NT2/D1 (cell line): ENCODE measurements at regions not wholly inside any gene's neighbourhood (a gene's known extent, or its start where the extent isn't known, plus 50 kb on each side); places are given as distances from the start of the nearest gene placed in this dataset.

Experiments used
- DNase-seq: peaks from one replicate; pipeline ENCODE4 v3.0.0-alpha.2; 2011; ENCODE audit warnings: low read depth, low spot score
- H3K27me3 ChIP-seq: 2 replicates; pipeline ENCODE4 v1.6.0; 2011; ENCODE audit warnings: mild to moderate bottlenecking; ENCODE audit not compliant: insufficient read length, insufficient read depth
- H3K36me3 ChIP-seq: 2 replicates; pipeline ENCODE4 v1.6.1; 2011; ENCODE audit warnings: mild to moderate bottlenecking, low read length, mixed read lengths; ENCODE audit not compliant: insufficient read depth, insufficient read length
- H3K4me1 ChIP-seq: 2 replicates; pipeline ENCODE4 v1.5.1; 2011; ENCODE audit not compliant: insufficient read depth, insufficient read length
- H3K4me3 ChIP-seq: 2 replicates; pipeline ENCODE4 v1.5.1; 2011; ENCODE audit warnings: low read depth; ENCODE audit not compliant: insufficient read length
- H3K9ac ChIP-seq: 2 replicates; pipeline ENCODE4 v1.6.0; 2011; ENCODE audit warnings: low read depth; ENCODE audit not compliant: insufficient read length
- H3K9me3 ChIP-seq: 2 replicates; pipeline ENCODE4 v1.5.1; 2011; ENCODE audit warnings: mild to moderate bottlenecking, low read length; ENCODE audit not compliant: insufficient read depth
- SUZ12 ChIP-seq: IDR thresholded peaks from 2 replicates; pipeline ENCODE4 v1.6.1; 2011; ENCODE audit not compliant: insufficient read length, insufficient read depth; ENCODE audit errors: extremely low read depth
- YY1 ChIP-seq: IDR thresholded peaks from 2 replicates; pipeline ENCODE4 v1.6.1; 2011; ENCODE audit not compliant: insufficient read length, insufficient read depth
- ZNF274 ChIP-seq: IDR thresholded peaks from 2 replicates; pipeline ENCODE4 v1.6.1; 2011; ENCODE audit warnings: mild to moderate bottlenecking, low read depth, low read length

GRCh38 chr3:30184091-30184810 is 422.1 kb upstream of the TGFBR2 start:
- Histone ChIP-seq H3K4me1 (no peaks in the 10 kb centered on the region), H3K27me3 (no peaks in the 10 kb centered on the region), H3K9ac (no peak overlapping the region), H3K9me3 (no peaks in the 10 kb centered on the region), H3K36me3 (no peaks in the 10 kb centered on the region), H3K4me3 (no peak overlapping the region)
- DNase-seq, result no peak
- no peak for TF ChIP-seq SUZ12
- TF ChIP-seq YY1, result no peak
- no peak for TF ChIP-seq ZNF274

GRCh38 chr3:30185872-30186271 is 420.5 kb upstream of the TGFBR2 start:
- DNase-seq, result no peak
- no peak overlapping the region for H3K4me3 ChIP-seq
- H3K27me3 ChIP-seq, result no peaks in the 10 kb centered on the region
- no peak overlapping the region for H3K9ac ChIP-seq
- H3K4me1 ChIP-seq, result no peaks in the 10 kb centered on the region
- H3K36me3 ChIP-seq, result no peaks in the 10 kb centered on the region
- TF ChIP-seq YY1 (no peak), SUZ12 (no peak), ZNF274 (no peak)
- no peaks in the 10 kb centered on the region for H3K9me3 ChIP-seq

- no peak for TF ChIP-seq YY1
- no peak for TF ChIP-seq SUZ12
- TF ChIP-seq ZNF274, result no peak
- no peak overlapping the region for H3K9ac ChIP-seq
- H3K9me3 ChIP-seq, result no peaks in the 10 kb centered on the region
- H3K36me3 ChIP-seq, result no peaks in the 10 kb centered on the region
- H3K27me3 ChIP-seq, result no peaks in the 10 kb centered on the region
- H3K4me3 ChIP-seq, result no peak overlapping the region
- no peaks in the 10 kb centered on the region for H3K4me1 ChIP-seq
- DNase-seq, result no peak
These were observed 419.6 kb upstream of the TGFBR2 start for GRCh38 chr3:30186741-30187219.

GRCh38 chr3:30187366-30187765 is 419.0 kb upstream of the TGFBR2 start:
- H3K27me3 ChIP-seq, result no peaks in the 10 kb centered on the region
- H3K4me3 ChIP-seq, result no peak overlapping the region
- H3K9ac ChIP-seq, result no peak overlapping the region
- H3K4me1 ChIP-seq, result no peaks in the 10 kb centered on the region
- H3K36me3 ChIP-seq, result no peaks in the 10 kb centered on the region
- no peak for DNase-seq
- TF ChIP-seq SUZ12 (no peak), YY1 (no peak), ZNF274 (no peak)
- H3K9me3 ChIP-seq, result no peaks in the 10 kb centered on the region

GRCh38 chr3:30188713-30189112 is 417.7 kb upstream of the TGFBR2 start:
- Histone ChIP-seq H3K9ac (no peak overlapping the region), H3K27me3 (no peaks in the 10 kb centered on the region), H3K36me3 (no peaks in the 10 kb centered on the region), H3K4me1 (no peaks in the 10 kb centered on the region), H3K4me3 (no peak overlapping the region), H3K9me3 (no peaks in the 10 kb centered on the region)
- DNase-seq, result no peak
- no peak for TF ChIP-seq ZNF274
- no peak for TF ChIP-seq YY1
- TF ChIP-seq SUZ12, result no peak

GRCh38 chr3:30189900-30190299 is 416.5 kb upstream of the TGFBR2 start:
- Histone ChIP-seq H3K9ac (no peak overlapping the region), H3K4me1 (no peaks in the 10 kb centered on the region), H3K27me3 (no peaks in the 10 kb centered on the region), H3K4me3 (no peak overlapping the region), H3K9me3 (no peaks in the 10 kb centered on the region), H3K36me3 (no peaks in the 10 kb centered on the region)
- no peak for DNase-seq
- no peak for TF ChIP-seq YY1
- no peak for TF ChIP-seq SUZ12
- no peak for TF ChIP-seq ZNF274

- no peak for DNase-seq
- TF ChIP-seq SUZ12 (no peak), YY1 (no peak), ZNF274 (no peak)
These were observed 412.8 kb upstream of the TGFBR2 start for GRCh38 chr3:30193625-30194044.

More at GRCh38 chr3:30193625-30194044, 412.8 kb upstream of the TGFBR2 start:
- H3K36me3 ChIP-seq, result no peaks in the 10 kb centered on the region
- H3K4me1 ChIP-seq, result no peaks in the 10 kb centered on the region
- no peak overlapping the region for H3K9ac ChIP-seq
- no peaks in the 10 kb centered on the region for H3K9me3 ChIP-seq
- H3K27me3 ChIP-seq, result no peaks in the 10 kb centered on the region
- no peak overlapping the region for H3K4me3 ChIP-seq
